ENCODE measurements at regions not wholly inside any gene's neighbourhood (a gene's known extent, or its start where the extent isn't known, plus 50 kb on each side); places are given as distances from the start of the nearest gene placed in this dataset.

DNA sequence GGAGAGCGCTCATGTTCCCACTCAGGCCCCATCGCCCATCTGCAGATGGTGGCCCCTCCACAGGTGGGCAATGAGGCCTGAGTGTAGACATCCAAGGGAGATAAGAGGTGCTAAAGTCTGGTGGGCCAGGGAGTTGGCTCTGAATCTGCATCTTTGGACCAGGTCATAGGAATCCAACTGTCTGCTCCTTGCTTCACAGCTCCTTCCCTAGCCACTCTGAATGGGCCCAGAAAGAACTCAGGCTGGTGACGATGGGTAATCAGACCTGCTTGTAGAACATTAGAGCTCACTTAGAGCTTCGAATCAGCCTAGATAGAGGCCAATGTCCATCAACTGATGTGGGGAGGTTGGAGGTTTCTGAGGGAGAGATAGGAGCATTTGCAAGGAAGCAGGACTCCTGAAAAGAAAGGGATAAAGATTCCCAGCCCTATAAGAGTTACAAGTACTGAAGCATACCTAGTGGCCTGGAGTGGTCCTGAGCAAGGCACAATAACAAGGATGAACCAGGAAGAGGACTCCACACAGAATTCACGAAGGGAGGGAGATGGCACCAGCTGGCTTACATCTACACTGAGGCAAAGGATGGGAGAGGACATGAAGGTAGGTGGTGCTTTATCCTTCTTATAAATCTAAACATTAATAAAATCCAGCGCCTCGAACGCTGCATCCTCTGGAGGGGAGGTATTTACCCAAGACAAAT is 132.8 kb upstream of the ALDH1B1 start:
- H3K9me3 ChIP-seq: peaks cover 0 to 15% (median 0%) of the 10 kb centered on the region in 4 donors
- H3K27ac ChIP-seq (replicated peaks in 1 of 4): no peak overlapping the region
- TF ChIP-seq POLR2A (IDR thresholded peaks at IDR 0.05; ENCODE audit: low read depth) (no peak), POLR2AphosphoS5 (IDR thresholded peaks at IDR 0.05) (no peak), EP300 (IDR thresholded peaks at IDR 0.05) (no peak)
- TF ChIP-seq, protein P1, sequence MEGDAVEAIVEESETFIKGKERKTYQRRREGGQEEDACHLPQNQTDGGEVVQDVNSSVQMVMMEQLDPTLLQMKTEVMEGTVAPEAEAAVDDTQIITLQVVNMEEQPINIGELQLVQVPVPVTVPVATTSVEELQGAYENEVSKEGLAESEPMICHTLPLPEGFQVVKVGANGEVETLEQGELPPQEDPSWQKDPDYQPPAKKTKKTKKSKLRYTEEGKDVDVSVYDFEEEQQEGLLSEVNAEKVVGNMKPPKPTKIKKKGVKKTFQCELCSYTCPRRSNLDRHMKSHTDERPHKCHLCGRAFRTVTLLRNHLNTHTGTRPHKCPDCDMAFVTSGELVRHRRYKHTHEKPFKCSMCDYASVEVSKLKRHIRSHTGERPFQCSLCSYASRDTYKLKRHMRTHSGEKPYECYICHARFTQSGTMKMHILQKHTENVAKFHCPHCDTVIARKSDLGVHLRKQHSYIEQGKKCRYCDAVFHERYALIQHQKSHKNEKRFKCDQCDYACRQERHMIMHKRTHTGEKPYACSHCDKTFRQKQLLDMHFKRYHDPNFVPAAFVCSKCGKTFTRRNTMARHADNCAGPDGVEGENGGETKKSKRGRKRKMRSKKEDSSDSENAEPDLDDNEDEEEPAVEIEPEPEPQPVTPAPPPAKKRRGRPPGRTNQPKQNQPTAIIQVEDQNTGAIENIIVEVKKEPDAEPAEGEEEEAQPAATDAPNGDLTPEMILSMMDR (IDR thresholded peaks at IDR 0.05): no peak
- 93% methylated on average over 8 of the region's 8 CpGs for WGBS
- intact Hi-C loops (cut with DNase I): no loop called here
- DNase-seq (ENCODE audit: extremely low spot score): peak; percentile 88
- H3K27me3 ChIP-seq: no peaks in the 10 kb centered on the region
- H3K4me1 ChIP-seq: no peaks in the 10 kb centered on the region
- H3K4me3 ChIP-seq: no peak overlapping the region
- no peaks in the 10 kb centered on the region for H3K36me3 ChIP-seq

DNA sequence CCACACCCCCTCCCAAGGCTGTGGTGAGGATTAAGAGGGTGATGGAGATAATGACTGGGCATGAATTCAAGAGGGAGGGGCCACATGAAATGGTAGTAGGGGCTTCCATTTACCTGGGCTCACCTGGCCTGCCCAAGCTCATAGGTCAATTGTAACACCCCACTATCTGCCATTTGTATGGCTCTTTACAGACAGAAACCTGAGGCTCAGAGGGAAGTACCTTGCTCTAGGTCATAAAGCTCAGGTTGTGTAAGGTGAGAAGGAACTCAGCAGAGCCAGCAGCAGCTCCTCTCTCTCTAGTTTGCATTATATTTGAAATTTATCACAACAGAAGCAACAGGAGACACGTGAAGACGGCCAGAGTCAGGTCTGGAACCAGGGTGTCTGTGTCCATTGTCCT is 133.4 kb upstream of the ALDH1B1 start:
- H3K4me1 ChIP-seq: no peaks in the 10 kb centered on the region
- no peaks in the 10 kb centered on the region for H3K27me3 ChIP-seq
- no peak for DNase-seq (ENCODE audit: extremely low spot score)
- H3K9me3 ChIP-seq: peaks cover 0 to 9% (median 0%) of the 10 kb centered on the region in 4 donors
- WGBS: 100% methylated on average over 2 of the region's 2 CpGs
- no peak overlapping the region for H3K27ac ChIP-seq (replicated peaks in 1 of 4)
- H3K36me3 ChIP-seq: no peaks in the 10 kb centered on the region
- H3K4me3 ChIP-seq: no peak overlapping the region
- intact Hi-C loops (cut with DNase I): no loop called here
- TF ChIP-seq POLR2A (IDR thresholded peaks at IDR 0.05; ENCODE audit: low read depth) (no peak), EP300 (IDR thresholded peaks at IDR 0.05) (no peak), POLR2AphosphoS5 (IDR thresholded peaks at IDR 0.05) (no peak)
- TF ChIP-seq, protein P1 (IDR thresholded peaks at IDR 0.05): no peak

DNA sequence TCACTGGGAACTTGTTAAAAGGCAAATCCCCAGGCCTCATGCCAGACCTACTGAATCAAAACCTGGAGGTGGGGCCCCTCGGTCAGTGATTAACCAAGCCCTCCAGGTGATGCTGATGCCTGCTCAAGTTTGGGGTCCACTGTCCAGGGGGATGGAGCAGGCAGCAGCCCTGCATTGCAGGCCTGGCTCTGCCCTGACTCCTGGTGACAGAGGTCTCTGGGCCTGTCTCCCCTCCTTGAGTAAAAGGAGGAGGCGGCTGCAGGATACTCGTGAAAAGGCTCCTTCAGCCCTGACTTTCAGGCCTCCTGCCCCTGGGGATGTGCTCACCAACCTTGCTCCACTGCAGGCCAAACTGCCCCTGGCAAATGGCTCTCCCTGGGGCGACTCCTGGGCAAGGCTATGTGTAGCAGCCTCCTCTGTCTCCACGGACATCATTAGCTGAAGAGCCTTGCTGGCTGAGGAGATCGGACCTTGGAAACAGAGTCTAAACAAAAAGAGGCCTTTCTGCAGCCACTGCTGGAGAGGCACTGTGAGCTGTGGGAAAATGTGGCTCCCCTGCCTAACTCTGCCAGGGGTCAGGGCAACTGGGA is 134.8 kb upstream of the ALDH1B1 start:
- H3K36me3 ChIP-seq: no peaks in the 10 kb centered on the region
- no peaks in the 10 kb centered on the region for H3K4me1 ChIP-seq
- H3K4me3 ChIP-seq: no peak overlapping the region
- TF ChIP-seq POLR2A (IDR thresholded peaks at IDR 0.05; ENCODE audit: low read depth) (no peak), EP300 (IDR thresholded peaks at IDR 0.05) (no peak), POLR2AphosphoS5 (IDR thresholded peaks at IDR 0.05) (no peak)
- TF ChIP-seq, protein P1 (IDR thresholded peaks at IDR 0.05): no peak
- DNase-seq (ENCODE audit: extremely low spot score): no peak
- H3K27me3 ChIP-seq: no peaks in the 10 kb centered on the region
- intact Hi-C loops (cut with DNase I): no loop called here
- 83% methylated on average over 2 of the region's 6 CpGs for WGBS
- H3K9me3 ChIP-seq: no peaks in the 10 kb centered on the region
- H3K27ac ChIP-seq (replicated peaks in 1 of 4): no peak overlapping the region

DNA sequence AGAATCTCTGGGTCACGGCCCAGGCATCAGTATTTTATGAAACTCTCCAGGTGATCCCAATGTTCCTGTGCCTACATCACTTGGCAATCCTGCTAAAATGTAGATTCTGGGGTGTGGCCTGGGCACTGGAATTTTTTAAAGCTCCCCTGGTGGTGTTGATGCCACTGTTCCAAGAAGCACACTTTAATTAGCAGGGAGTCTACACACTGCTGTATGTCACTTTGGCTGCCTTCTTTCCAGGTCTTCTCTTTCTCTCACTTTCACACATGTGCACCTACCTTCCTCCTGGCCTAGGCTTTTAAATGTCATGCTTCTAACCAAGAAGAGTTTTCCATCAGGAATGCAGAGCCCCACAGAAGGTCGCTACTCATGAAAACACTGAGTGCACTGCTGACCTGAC is 136.0 kb upstream of the ALDH1B1 start:
- 92% methylated on average over 2 of the region's 2 CpGs for WGBS
- intact Hi-C loops (cut with DNase I): no loop called here
- peak; percentile 90 for DNase-seq (ENCODE audit: extremely low spot score)
- Histone ChIP-seq H3K4me1 (no peaks in the 10 kb centered on the region), H3K36me3 (no peaks in the 10 kb centered on the region), H3K4me3 (no peak overlapping the region), H3K27me3 (no peaks in the 10 kb centered on the region), H3K27ac (replicated peaks in 1 of 4) (no peak overlapping the region), H3K9me3 (no peaks in the 10 kb centered on the region)
- TF ChIP-seq, protein P1 (IDR thresholded peaks at IDR 0.05): no peak
- TF ChIP-seq POLR2AphosphoS5 (IDR thresholded peaks at IDR 0.05) (no peak), POLR2A (IDR thresholded peaks at IDR 0.05; ENCODE audit: low read depth) (no peak), EP300 (IDR thresholded peaks at IDR 0.05) (no peak)
